HG02852 (cell line): ENCODE measurements at regions not wholly inside any gene's neighbourhood (a gene's known extent, or its start where the extent isn't known, plus 50 kb on each side); places are given as distances from the start of the nearest gene placed in this dataset.
"Not testable (repeated sequence)": the region's sequence is repeated elsewhere in the genome, so short reads cannot be mapped to it uniquely, and the experiment has no call there.

ENCODE experiments used
- ATAC-seq: cut with Tn5 transposase; IDR thresholded peaks from one replicate; pipeline ENCODE4 v1.9.1; 2021; ENCODE audit warnings: mild to moderate bottlenecking, moderate library complexity; ENCODE audit not compliant: unreplicated experiment

DNA sequence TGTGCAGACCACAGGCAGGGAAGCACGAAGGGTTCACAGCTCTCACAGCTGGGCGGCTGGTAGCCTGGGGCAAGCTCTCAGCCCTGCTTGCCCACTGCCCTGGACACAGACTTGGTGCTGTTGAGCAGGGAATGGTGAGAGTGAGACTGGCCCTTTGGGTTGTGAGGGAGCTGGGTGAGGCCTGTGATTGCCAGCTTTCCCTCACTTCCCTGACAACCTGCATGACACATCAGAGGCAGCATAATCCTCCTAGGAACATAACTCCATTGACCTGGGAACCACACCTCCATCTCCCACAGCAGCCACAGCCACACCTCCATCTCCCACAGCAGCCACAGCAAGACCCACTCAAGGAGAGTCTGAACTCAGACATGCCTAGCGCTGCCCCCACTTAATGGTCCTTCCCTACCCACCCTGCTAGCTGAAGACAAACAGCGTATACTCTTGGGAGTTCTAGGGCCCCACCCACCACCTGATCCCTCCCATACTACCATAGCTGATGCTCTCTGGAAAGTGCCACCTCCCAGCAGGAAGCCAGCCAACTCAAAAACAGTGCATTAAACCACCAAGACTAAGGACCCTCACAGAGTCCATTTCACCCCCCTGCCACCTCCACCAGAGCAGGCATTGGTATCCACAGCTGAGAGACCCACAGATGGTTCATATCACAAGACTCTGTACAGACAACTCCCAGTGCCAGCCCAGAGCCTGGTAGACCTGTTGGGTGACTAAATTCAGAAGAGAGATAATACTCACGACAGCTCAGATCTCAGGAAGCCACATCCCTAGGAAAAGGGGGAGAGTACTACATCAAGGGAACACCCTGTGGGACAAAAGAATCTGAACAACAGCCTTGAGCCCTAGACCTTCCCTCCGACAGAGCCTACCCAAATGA, 60.2 kb upstream of the PRSS3 start:
- ATAC-seq = not testable (repeated sequence)

GRCh38 chr9:33737811-33738606, 57.4 kb upstream of the PRSS3 start:
- ATAC-seq = no peak

GRCh38 chr9:33739398-33739797, 56.0 kb upstream of the PRSS3 start:
- ATAC-seq = no peak

DNA sequence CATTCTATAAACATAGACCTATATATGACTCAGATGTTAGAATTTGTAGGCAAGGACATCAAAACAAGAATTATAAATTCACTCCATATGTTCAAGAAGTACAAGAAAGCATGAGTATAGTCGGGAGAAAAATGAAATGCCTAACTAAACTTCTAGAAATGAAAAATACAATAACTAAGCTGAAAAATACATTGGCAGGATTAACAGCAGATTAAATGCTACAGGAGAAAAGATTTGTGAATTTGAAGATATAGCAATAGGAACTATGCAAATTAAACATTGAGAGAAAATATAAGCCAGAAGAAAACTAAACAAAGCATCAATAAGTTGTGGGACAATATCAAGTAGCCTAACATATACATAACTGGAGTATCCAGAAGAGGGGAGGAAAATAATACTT, 55.3 kb upstream of the PRSS3 start:
- ATAC-seq = no peak

GRCh38 chr9:33740958-33741357, 54.4 kb upstream of the PRSS3 start:
- ATAC-seq = not testable (repeated sequence)

GRCh38 chr9:33742051-33742450, 53.3 kb upstream of the PRSS3 start:
- ATAC-seq = no peak

DNA sequence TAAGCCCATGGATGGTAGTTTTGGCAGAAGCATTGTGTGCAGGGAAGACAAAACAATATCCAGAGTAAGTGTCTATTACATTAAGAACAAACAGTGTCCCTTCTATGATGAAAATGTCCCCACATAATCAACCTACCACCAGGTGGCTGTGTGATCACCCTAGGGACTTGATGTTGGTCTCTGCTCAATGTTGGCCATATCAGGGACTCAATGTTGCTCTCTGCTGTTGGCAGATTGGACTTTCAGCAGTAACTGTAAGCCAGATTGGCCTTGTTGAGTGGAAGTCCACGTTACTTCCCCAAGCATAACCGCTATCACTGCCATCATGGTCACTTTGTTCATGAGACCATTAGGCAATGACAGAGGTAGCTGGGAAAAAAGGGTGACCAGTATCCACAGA, 52.8 kb upstream of the PRSS3 start:
- ATAC-seq = no peak
